ENCODE measurements at regions not wholly inside any gene's neighbourhood (a gene's known extent, or its start where the extent isn't known, plus 50 kb on each side); places are given as distances from the start of the nearest gene placed in this dataset.

- POLR2A ChIA-PET, result no interaction called here
- Histone ChIP-seq H3K9me3 (ENCODE audit: control insufficient read depth, insufficient read depth, low read depth, low read length) (no peaks in the 10 kb centered on the region), H3K27ac (ENCODE audit: extremely low read depth, low read depth, low read length) (no peak overlapping the region), H3K36me3 (ENCODE audit: control insufficient read depth in 2 of 2, insufficient read depth in 1 of 2, low read length in 2 of 2) (no peaks in the 10 kb centered on the region), H3K4me1 (ENCODE audit: control insufficient read depth, insufficient read depth, low read length) (no peaks in the 10 kb centered on the region), H3K4me3 (ENCODE audit: low read depth, low read length) (no peak overlapping the region)
- TF ChIP-seq OVOL3 (tag by site-specific recombination; IDR thresholded peaks at IDR 0.05), result no peak
- CTCF ChIA-PET, result no interaction called here
Observed at GRCh38 chr7:81213394-81213793, 294.5 kb upstream of the SEMA3C start.

GRCh38 chr7:81211934-81212320 is 293.1 kb upstream of the SEMA3C start:
- no peaks in the 10 kb centered on the region for H3K36me3 ChIP-seq (ENCODE audit: control insufficient read depth in 2 of 2, insufficient read depth in 1 of 2, low read length in 2 of 2)
- POLR2A ChIA-PET, result no interaction called here
- no peak overlapping the region for H3K4me3 ChIP-seq (ENCODE audit: low read depth, low read length)
- CTCF ChIA-PET, result no interaction called here
- no peaks in the 10 kb centered on the region for H3K4me1 ChIP-seq (ENCODE audit: control insufficient read depth, insufficient read depth, low read length)
- H3K27ac ChIP-seq (ENCODE audit: extremely low read depth, low read depth, low read length), result no peak overlapping the region
- H3K9me3 ChIP-seq (ENCODE audit: control insufficient read depth, insufficient read depth, low read depth, low read length), result no peaks in the 10 kb centered on the region
- no peak for TF ChIP-seq ZNF248 (tag by site-specific recombination; IDR thresholded peaks at IDR 0.05)
- TF ChIP-seq ZNF707 (tag by site-specific recombination; IDR thresholded peaks at IDR 0.05), result no peak
- TF ChIP-seq ZBTB6 (tag by site-specific recombination; IDR thresholded peaks at IDR 0.05), result no peak
- no peak for TF ChIP-seq ZNF776 (tag by site-specific recombination; IDR thresholded peaks at IDR 0.05; ENCODE audit: borderline replicate concordance)
- TF ChIP-seq SP7 (tag by site-specific recombination; IDR thresholded peaks at IDR 0.05), result no peak
- no peak for TF ChIP-seq TRIM28 (IDR thresholded peaks at IDR 0.05; ENCODE audit: borderline replicate concordance, low read length)
- no peak for TF ChIP-seq ZNF280D (tag by site-specific recombination; IDR thresholded peaks at IDR 0.05)
- no peak for TF ChIP-seq BCL11A (tag by site-specific recombination; IDR thresholded peaks at IDR 0.05; ENCODE audit: low read depth)
- no peak for TF ChIP-seq YY1 (tag by site-specific recombination; IDR thresholded peaks at IDR 0.05)
- no peak for TF ChIP-seq ZSCAN23 (tag by site-specific recombination; IDR thresholded peaks at IDR 0.05)
- TF ChIP-seq SP3 (tag by site-specific recombination; IDR thresholded peaks at IDR 0.05), result no peak
- no peak for TF ChIP-seq ZSCAN5A (tag by site-specific recombination; IDR thresholded peaks at IDR 0.05)
- TF ChIP-seq ZSCAN30 (tag by site-specific recombination; IDR thresholded peaks at IDR 0.05), result no peak

GRCh38 chr7:81211204-81211933 is 292.5 kb upstream of the SEMA3C start:
- Histone ChIP-seq H3K4me1 (ENCODE audit: control insufficient read depth, insufficient read depth, low read length) (no peaks in the 10 kb centered on the region), H3K27ac (ENCODE audit: extremely low read depth, low read depth, low read length) (no peak overlapping the region), H3K9me3 (ENCODE audit: control insufficient read depth, insufficient read depth, low read depth, low read length) (no peaks in the 10 kb centered on the region), H3K4me3 (ENCODE audit: low read depth, low read length) (no peak overlapping the region), H3K36me3 (ENCODE audit: control insufficient read depth in 2 of 2, insufficient read depth in 1 of 2, low read length in 2 of 2) (no peaks in the 10 kb centered on the region)
- TF ChIP-seq ZNF670 (tag by site-specific recombination; IDR thresholded peaks at IDR 0.05; ENCODE audit: low read depth), result no peak
- ChIA-PET CTCF (interaction anchor here (0.7 kb wide), 1 partner anchor 557 kb away, joined by 3 read pairs; no protein-coding TSS in a partner anchor), POLR2A (no interaction called here)
